A549 (cell line): ENCODE measurements at regions not wholly inside any gene's neighbourhood (a gene's known extent, or its start where the extent isn't known, plus 50 kb on each side); places are given as distances from the start of the nearest gene placed in this dataset.

ENCODE experiments used
- ATAC-seq, 2 experiments: fragments of 200-7000 bp in 1 of 2; fragments of >200 bp in 1 of 2; cut with Nextera tagmentation in 1 of 2; cut with Tn5 transposase in 1 of 2; 3 replicates each; pipeline versions ENCODE4 v1.8.0 to v1.9.1; 2018 to 2020; ENCODE audit warnings: mild to moderate bottlenecking in 1 of 2, moderate library complexity in 1 of 2
- CTCF ChIA-PET: fragments of 300-600 bp; sonication (Branson Sonifier 250); formaldehyde crosslinking; extraction: SDS; loops from one replicate; lab custom pipeline; 2021; ENCODE audit warnings: antibody characterized with exemption, inconsistent platforms; lab: Yijun Ruan, JAX
- POLR2A ChIA-PET: fragments of 350-600 bp; formaldehyde crosslinking; extraction: SDS; loops from one replicate; lab custom pipeline; 2021; ENCODE audit warnings: antibody characterized with exemption, inconsistent platforms; lab: Yijun Ruan, JAX
- DNase-seq, 2 experiments: peaks; one replicate each; pipeline versions ENCODE4 v3.0.0 to v3.0.0-alpha.2; 2011 to 2016; ENCODE audit warnings: low read depth in 1 of 2, low spot score in 1 of 2
- FAIRE-seq: peaks from 2 replicates; lab custom pipeline; 2011; peaks lifted over from hg19 to GRCh38; lab: Jason Lieb, UNC
- H3K27ac ChIP-seq, 2 experiments: fragments of >200 bp; sonication (Bioruptor Twin); formaldehyde crosslinking; 3 replicates each; pipeline ENCODE4 v1.5.1; 2016 to 2017
- H3K4me1 ChIP-seq: fragments of >200 bp; sonication (Bioruptor Twin); formaldehyde crosslinking; 3 replicates; pipeline ENCODE4 v1.6.1; 2016
- H3K4me2 ChIP-seq: fragments of >200 bp; sonication (Bioruptor Twin); formaldehyde crosslinking; 3 replicates; pipeline ENCODE4 v1.6.1; 2016
- H3K4me3 ChIP-seq: fragments of >200 bp; sonication (Bioruptor Twin); formaldehyde crosslinking; 3 replicates; pipeline ENCODE4 v1.5.1; 2016
- H3K9me3 ChIP-seq: fragments of >200 bp; sonication (Bioruptor Twin); formaldehyde crosslinking; 3 replicates; pipeline ENCODE4 v1.6.1; 2016
- BHLHE40 ChIP-seq: IDR thresholded peaks from 2 replicates; pipeline ENCODE4 v1.6.1; 2012; ENCODE audit warnings: low read depth, low read length, inconsistent platforms
- CBX8 ChIP-seq: fragments of 200-600 bp; sonication (generic); IDR thresholded peaks from 2 replicates; pipeline ENCODE4 v1.6.1; 2016
- FOSB ChIP-seq: fragments of 250-450 bp; sonication (Bioruptor Pico); IDR thresholded peaks from 2 replicates; pipeline ENCODE4 v1.5.0; 2020; ENCODE audit warnings: mild to moderate bottlenecking, moderate library complexity
- FOXS1 ChIP-seq: fragments of 250-450 bp; sonication (Bioruptor Pico); IDR thresholded peaks from 2 replicates; pipeline ENCODE4 v1.5.0; 2020; ENCODE audit warnings: mild to moderate bottlenecking, moderate library complexity
- JUNB ChIP-seq: fragments of >200 bp; sonication (Bioruptor Twin); formaldehyde crosslinking; IDR thresholded peaks from 2 replicates; pipeline ENCODE4 v1.6.1; 2016
- MAFK ChIP-seq: fragments of 450-650 bp; IDR thresholded peaks from 2 replicates; pipeline ENCODE4 v1.6.1; 2014; ENCODE audit not compliant: partially characterized antibody
- RARB ChIP-seq: fragments of 250-450 bp; sonication (Bioruptor Pico); IDR thresholded peaks from 2 replicates; pipeline ENCODE4 v1.8.0; 2021; ENCODE audit warnings: mild to moderate bottlenecking, moderate library complexity
- RCOR1 ChIP-seq: fragments of 150-350 bp; IDR thresholded peaks from 2 replicates; pipeline ENCODE4 v1.6.1; 2014; ENCODE audit warnings: antibody characterized with exemption, low read length, low read depth
- RFX5 ChIP-seq: fragments of 450-650 bp; IDR thresholded peaks from 2 replicates; pipeline ENCODE4 v1.7.1; 2014; ENCODE audit warnings: antibody characterized with exemption, mild to moderate bottlenecking, moderate library complexity
- SREBF2 ChIP-seq: fragments of 450-650 bp; IDR thresholded peaks from 2 replicates; pipeline ENCODE4 v1.6.1; 2014; ENCODE audit warnings: mild to moderate bottlenecking, moderate library complexity
- ZFP36 ChIP-seq: fragments of 450-650 bp; IDR thresholded peaks from 2 replicates; pipeline ENCODE4 v1.6.1; 2014; ENCODE audit warnings: borderline replicate concordance; ENCODE audit not compliant: partially characterized antibody
- ZNF302 ChIP-seq: fragments of 250-450 bp; sonication (Bioruptor Pico); IDR thresholded peaks from 2 replicates; pipeline ENCODE4 v1.9.0; 2021; ENCODE audit warnings: inconsistent platforms, mild to moderate bottlenecking, moderate library complexity
- ZSCAN20 ChIP-seq: fragments of 250-450 bp; sonication (Bioruptor Pico); IDR thresholded peaks from 2 replicates; pipeline ENCODE4 v1.8.0; 2022; ENCODE audit warnings: mild to moderate bottlenecking, moderate library complexity
- WGBS: methylation state at CpG from one replicate; pipeline ENCODE4 v1.1.6; 2017; ENCODE audit errors: missing lambda C conversion rate; 5-methylcytosine and 5-hydroxymethylcytosine counted together
- TF ChIP-seq, protein P1 (sequence below): fragments of 250-450 bp; sonication (Bioruptor Pico); IDR thresholded peaks from 2 replicates; pipeline ENCODE4 v1.5.0; 2020; ENCODE audit warnings: low read depth, mild to moderate bottlenecking, moderate library complexity
- TF ChIP-seq, protein P2 (sequence below): fragments of >200 bp; sonication (Bioruptor Twin); formaldehyde crosslinking; IDR thresholded peaks from 3 replicates; pipeline ENCODE4 v1.5.1; 2016
- TF ChIP-seq, protein P3 (sequence below): IDR thresholded peaks from 2 replicates; pipeline ENCODE4 v1.6.1; 2012; ENCODE audit warnings: low read depth, borderline replicate concordance
- TF ChIP-seq, protein P4 (sequence below): fragments of 450-650 bp; IDR thresholded peaks from 2 replicates; pipeline ENCODE4 v1.6.1; 2014; ENCODE audit warnings: antibody characterized with exemption
- TF ChIP-seq, protein P5 (sequence below): IDR thresholded peaks from 2 replicates; pipeline ENCODE4 v1.6.1; 2012

DNA sequence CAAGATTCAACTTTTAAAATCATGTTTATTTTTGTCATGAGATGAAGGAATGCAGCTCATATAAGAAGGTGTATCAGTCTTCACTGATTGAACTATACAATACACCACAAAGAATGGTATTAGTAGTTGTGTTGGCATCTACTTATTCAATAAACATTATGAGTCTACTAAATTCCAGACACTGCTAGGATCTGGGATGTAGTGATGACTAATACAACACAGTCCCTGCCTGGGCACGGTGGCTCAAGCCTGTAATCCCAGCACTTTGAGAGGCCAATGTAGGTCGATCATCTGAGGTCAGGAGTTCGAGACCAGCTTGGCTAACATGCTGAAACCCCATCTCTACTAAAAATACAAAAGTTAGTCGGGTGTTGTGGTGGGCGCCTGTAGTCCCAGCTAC, 171.4 kb upstream of the NFIB start:
- no peak overlapping the region for H3K4me3 ChIP-seq
- TF ChIP-seq FOXS1 (CRISPR knock-in tag) (no peak), ZFP36 (no peak), RFX5 (no peak), RCOR1 (no peak), FOSB (CRISPR knock-in tag) (no peak), ZSCAN20 (CRISPR knock-in tag) (no peak), MAFK (no peak), ZNF302 (CRISPR knock-in tag) (no peak), JUNB (no peak), SREBF2 (no peak)
- TF ChIP-seq, protein P1, sequence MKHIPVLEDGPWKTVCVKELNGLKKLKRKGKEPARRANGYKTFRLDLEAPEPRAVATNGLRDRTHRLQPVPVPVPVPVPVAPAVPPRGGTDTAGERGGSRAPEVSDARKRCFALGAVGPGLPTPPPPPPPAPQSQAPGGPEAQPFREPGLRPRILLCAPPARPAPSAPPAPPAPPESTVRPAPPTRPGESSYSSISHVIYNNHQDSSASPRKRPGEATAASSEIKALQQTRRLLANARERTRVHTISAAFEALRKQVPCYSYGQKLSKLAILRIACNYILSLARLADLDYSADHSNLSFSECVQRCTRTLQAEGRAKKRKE (CRISPR knock-in tag): no peak
- TF ChIP-seq, protein P2, sequence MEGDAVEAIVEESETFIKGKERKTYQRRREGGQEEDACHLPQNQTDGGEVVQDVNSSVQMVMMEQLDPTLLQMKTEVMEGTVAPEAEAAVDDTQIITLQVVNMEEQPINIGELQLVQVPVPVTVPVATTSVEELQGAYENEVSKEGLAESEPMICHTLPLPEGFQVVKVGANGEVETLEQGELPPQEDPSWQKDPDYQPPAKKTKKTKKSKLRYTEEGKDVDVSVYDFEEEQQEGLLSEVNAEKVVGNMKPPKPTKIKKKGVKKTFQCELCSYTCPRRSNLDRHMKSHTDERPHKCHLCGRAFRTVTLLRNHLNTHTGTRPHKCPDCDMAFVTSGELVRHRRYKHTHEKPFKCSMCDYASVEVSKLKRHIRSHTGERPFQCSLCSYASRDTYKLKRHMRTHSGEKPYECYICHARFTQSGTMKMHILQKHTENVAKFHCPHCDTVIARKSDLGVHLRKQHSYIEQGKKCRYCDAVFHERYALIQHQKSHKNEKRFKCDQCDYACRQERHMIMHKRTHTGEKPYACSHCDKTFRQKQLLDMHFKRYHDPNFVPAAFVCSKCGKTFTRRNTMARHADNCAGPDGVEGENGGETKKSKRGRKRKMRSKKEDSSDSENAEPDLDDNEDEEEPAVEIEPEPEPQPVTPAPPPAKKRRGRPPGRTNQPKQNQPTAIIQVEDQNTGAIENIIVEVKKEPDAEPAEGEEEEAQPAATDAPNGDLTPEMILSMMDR: no peak
- TF ChIP-seq, protein P3, sequence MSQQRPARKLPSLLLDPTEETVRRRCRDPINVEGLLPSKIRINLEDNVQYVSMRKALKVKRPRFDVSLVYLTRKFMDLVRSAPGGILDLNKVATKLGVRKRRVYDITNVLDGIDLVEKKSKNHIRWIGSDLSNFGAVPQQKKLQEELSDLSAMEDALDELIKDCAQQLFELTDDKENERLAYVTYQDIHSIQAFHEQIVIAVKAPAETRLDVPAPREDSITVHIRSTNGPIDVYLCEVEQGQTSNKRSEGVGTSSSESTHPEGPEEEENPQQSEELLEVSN: no peak
- TF ChIP-seq, protein P4, sequence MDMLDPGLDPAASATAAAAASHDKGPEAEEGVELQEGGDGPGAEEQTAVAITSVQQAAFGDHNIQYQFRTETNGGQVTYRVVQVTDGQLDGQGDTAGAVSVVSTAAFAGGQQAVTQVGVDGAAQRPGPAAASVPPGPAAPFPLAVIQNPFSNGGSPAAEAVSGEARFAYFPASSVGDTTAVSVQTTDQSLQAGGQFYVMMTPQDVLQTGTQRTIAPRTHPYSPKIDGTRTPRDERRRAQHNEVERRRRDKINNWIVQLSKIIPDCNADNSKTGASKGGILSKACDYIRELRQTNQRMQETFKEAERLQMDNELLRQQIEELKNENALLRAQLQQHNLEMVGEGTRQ: no peak
- TF ChIP-seq, all 56 proteins: peak for 0
- FAIRE-seq (no peak), ATAC-seq (no peak), DNase-seq (peak in 1 of 2 experiments; percentile 2)
- ChIA-PET POLR2A (no interaction called here), CTCF (interaction anchor here (1.5 kb wide), 1 partner anchor 56 kb away, joined by 4 read pairs; no protein-coding TSS in a partner anchor)
- Histone ChIP-seq H3K4me2 (no peak overlapping the region), H3K4me1 (no peaks in the 10 kb centered on the region), H3K9me3 (no peaks in the 10 kb centered on the region), H3K27ac (no peak overlapping the region)
- WGBS: 16% methylated on average over 5 of the region's 5 CpGs

DNA sequence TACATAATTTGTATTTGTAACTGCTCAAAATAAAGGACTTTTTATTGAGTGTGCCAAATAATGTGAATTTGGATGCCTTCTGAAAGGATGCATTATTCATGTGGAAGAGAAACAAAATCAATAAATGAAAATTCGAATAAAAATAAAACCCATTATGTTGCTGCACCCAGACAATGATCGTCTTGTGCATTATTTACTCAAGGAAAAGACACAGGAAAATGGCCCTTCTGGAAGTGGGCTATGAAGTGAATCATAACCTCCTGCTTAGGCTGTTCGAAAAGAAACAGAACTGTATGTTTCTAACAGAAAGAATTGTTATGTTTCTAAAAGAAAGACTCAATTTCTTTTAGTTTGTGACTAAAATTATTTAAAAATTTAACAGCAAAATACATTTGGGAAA, 168.9 kb upstream of the NFIB start:
- CTCF ChIA-PET: no interaction called here
- Histone ChIP-seq H3K4me2 (no peak overlapping the region), H3K4me1 (no peaks in the 10 kb centered on the region), H3K4me3 (no peak overlapping the region), H3K27ac (no peak overlapping the region), H3K9me3 (no peaks in the 10 kb centered on the region)
- no peak for FAIRE-seq
- 5% methylated on average over 3 of the region's 3 CpGs for WGBS
- no peak for ATAC-seq
- no peak for DNase-seq
- POLR2A ChIA-PET: no interaction called here
- TF ChIP-seq MAFK: no peak
- TF ChIP-seq BHLHE40: no peak
- no peak for TF ChIP-seq CBX8

DNA sequence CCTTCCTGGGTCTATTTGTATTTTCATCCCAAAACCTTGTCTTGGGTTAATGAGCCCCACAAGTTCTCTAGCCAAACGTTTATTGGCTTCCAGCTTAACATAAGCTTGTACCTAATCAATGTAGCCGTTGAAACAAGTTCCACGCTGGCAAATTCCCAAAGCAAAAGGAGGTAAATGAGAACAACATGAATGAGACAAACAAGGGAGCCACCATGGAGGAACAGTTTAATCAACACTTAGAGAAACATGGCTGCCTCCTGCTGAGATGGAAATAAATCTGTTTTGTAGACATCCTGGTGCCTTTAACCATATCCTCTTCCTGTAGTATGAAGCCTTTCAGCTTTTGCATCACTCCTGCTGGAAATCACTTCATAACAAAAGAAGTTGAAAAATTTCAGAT, 166.6 kb upstream of the NFIB start:
- TF ChIP-seq RARB (CRISPR knock-in tag) (no peak), FOSB (CRISPR knock-in tag) (no peak)
- TF ChIP-seq, protein P5, sequence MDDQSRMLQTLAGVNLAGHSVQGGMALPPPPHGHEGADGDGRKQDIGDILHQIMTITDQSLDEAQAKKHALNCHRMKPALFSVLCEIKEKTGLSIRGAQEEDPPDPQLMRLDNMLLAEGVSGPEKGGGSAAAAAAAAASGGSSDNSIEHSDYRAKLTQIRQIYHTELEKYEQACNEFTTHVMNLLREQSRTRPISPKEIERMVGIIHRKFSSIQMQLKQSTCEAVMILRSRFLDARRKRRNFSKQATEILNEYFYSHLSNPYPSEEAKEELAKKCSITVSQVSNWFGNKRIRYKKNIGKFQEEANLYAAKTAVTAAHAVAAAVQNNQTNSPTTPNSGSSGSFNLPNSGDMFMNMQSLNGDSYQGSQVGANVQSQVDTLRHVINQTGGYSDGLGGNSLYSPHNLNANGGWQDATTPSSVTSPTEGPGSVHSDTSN: no peak
- POLR2A ChIA-PET: no interaction called here
- Histone ChIP-seq H3K9me3 (no peaks in the 10 kb centered on the region), H3K4me1 (no peaks in the 10 kb centered on the region), H3K27ac (no peak overlapping the region), H3K4me2 (no peak overlapping the region), H3K4me3 (no peak overlapping the region)
- no peak for ATAC-seq
- no peak for DNase-seq
- no peak for FAIRE-seq
- 11% methylated on average over 3 of the region's 3 CpGs for WGBS
- CTCF ChIA-PET: no interaction called here
